ENCODE measurements at regions not wholly inside any gene's neighbourhood (a gene's known extent, or its start where the extent isn't known, plus 50 kb on each side); places are given as distances from the start of the nearest gene placed in this dataset.

GRCh38 chr20:62527781-62528180 is 52.0 kb upstream of the GATA5 start:
- no peak for DNase-seq (ENCODE audit: extremely low read depth, low read depth)

- no peak for DNase-seq (ENCODE audit: extremely low read depth, low read depth)
Measured at GRCh38 chr20:62528983-62529891, 53.4 kb upstream of the GATA5 start.

- no peak for DNase-seq (ENCODE audit: extremely low read depth, low read depth)
Measured at GRCh38 chr20:62529896-62530642, 54.3 kb upstream of the GATA5 start.

GRCh38 chr20:62530643-62531032 is 54.8 kb upstream of the GATA5 start:
- no peak for DNase-seq (ENCODE audit: extremely low read depth, low read depth)

GRCh38 chr20:62531046-62531838 is 55.4 kb upstream of the GATA5 start:
- DNase-seq (ENCODE audit: extremely low read depth, low read depth) = no peak

GRCh38 chr20:62532921-62533320 is 57.1 kb upstream of the GATA5 start:
- no peak for DNase-seq (ENCODE audit: extremely low read depth, low read depth)

GRCh38 chr20:62533591-62534495 is 58.0 kb upstream of the GATA5 start:
- no peak for DNase-seq (ENCODE audit: extremely low read depth, low read depth)

- DNase-seq (ENCODE audit: extremely low read depth, low read depth) = no peak
Measured at GRCh38 chr20:62534526-62535221, 58.9 kb upstream of the GATA5 start.

- DNase-seq (ENCODE audit: extremely low read depth, low read depth) = no peak
Measured at GRCh38 chr20:62535282-62535811, 59.6 kb upstream of the GATA5 start.

- no peak for DNase-seq (ENCODE audit: extremely low read depth, low read depth)
Measured at GRCh38 chr20:62535964-62536363, 60.2 kb upstream of the GATA5 start.

- DNase-seq (ENCODE audit: extremely low read depth, low read depth) = no peak
Measured at GRCh38 chr20:62536871-62537401, 61.1 kb upstream of the GATA5 start.

GRCh38 chr20:62537649-62538292 is 62.0 kb upstream of the GATA5 start:
- DNase-seq (ENCODE audit: extremely low read depth, low read depth) = no peak

GRCh38 chr20:62539198-62540045 is 63.6 kb upstream of the GATA5 start:
- no peak for DNase-seq (ENCODE audit: extremely low read depth, low read depth)

- DNase-seq (ENCODE audit: extremely low read depth, low read depth) = no peak
Measured at GRCh38 chr20:62540504-62540903, 64.7 kb upstream of the GATA5 start.

- DNase-seq (ENCODE audit: extremely low read depth, low read depth) = no peak
Measured at GRCh38 chr20:62542862-62543261, 67.1 kb upstream of the GATA5 start.

GRCh38 chr20:62543470-62544302 is 67.9 kb upstream of the GATA5 start:
- no peak for DNase-seq (ENCODE audit: extremely low read depth, low read depth)

Data from NCI-H460 (cell line).